Panc1 (cell line): ENCODE measurements at regions not wholly inside any gene's neighbourhood (a gene's known extent, or its start where the extent isn't known, plus 50 kb on each side); places are given as distances from the start of the nearest gene placed in this dataset.

ENCODE experiments used
- CTCF ChIP-seq: fragments of 450-650 bp; IDR thresholded peaks from 2 replicates; pipeline ENCODE4 v1.5.1; 2017; ENCODE audit warnings: mild to moderate bottlenecking
- POLR2AphosphoS5 ChIP-seq: IDR thresholded peaks from 2 replicates; pipeline ENCODE4 v1.6.1; 2012; ENCODE audit warnings: mild to moderate bottlenecking, low read depth, low read length, moderate library complexity

GRCh38 chr12:5247144-5247543 is 184.8 kb upstream of the NTF3 start:
- TF ChIP-seq CTCF (no peak), POLR2AphosphoS5 (no peak)
